Hematopoietic multipotent progenitor cell treated with erythropoietin and hydrocortisone succinate and interleukin-3 and kit ligand, for 8 days (in vitro differentiated cells): ENCODE measurements at regions not wholly inside any gene's neighbourhood (a gene's known extent, or its start where the extent isn't known, plus 50 kb on each side); places are given as distances from the start of the nearest gene placed in this dataset.

Experiments
- DNase-seq: peaks from one replicate; pipeline ENCODE4 v3.0.0-alpha.2; 2015

- DNase-seq: no peak
Observed at GRCh38 chr6:50654155-50654554, 59.2 kb upstream of the TFAP2D start.

GRCh38 chr6:50655848-50656453, 57.4 kb upstream of the TFAP2D start:
- DNase-seq: peak; percentile 6

- DNase-seq: no peak
Observed at GRCh38 chr6:50657513-50657912, 55.8 kb upstream of the TFAP2D start.

- DNase-seq: no peak
Observed at GRCh38 chr6:50658561-50658960, 54.8 kb upstream of the TFAP2D start.

- no peak for DNase-seq
Observed at GRCh38 chr6:50661636-50662035, 51.7 kb upstream of the TFAP2D start.
